H9 (cell line): ENCODE measurements at regions not wholly inside any gene's neighbourhood (a gene's known extent, or its start where the extent isn't known, plus 50 kb on each side); places are given as distances from the start of the nearest gene placed in this dataset.

Experiments
- DNase-seq: peaks from one replicate; pipeline ENCODE4 v3.0.0-alpha.2; 2017
- H2AFZ ChIP-seq: one replicate; pipeline ENCODE4 v1.6.1; 2013; ENCODE audit warnings: mild to moderate bottlenecking, low read length, control low read depth, moderate library complexity
- H2AK5ac ChIP-seq: 2 replicates; pipeline ENCODE4 v1.6.1; 2013; ENCODE audit warnings: low read length, control low read depth, mixed read lengths; ENCODE audit not compliant: insufficient read length
- H2BK120ac ChIP-seq: one replicate; pipeline ENCODE4 v1.6.1; 2013; ENCODE audit warnings: low read depth, mild to moderate bottlenecking, low read length, control low read depth, inconsistent platforms; ENCODE audit not compliant: poor library complexity, severe bottlenecking
- H2BK12ac ChIP-seq: 2 replicates; pipeline ENCODE4 v1.6.1; 2013; ENCODE audit warnings: low read length, control low read depth, mixed read lengths, low read depth; ENCODE audit not compliant: insufficient read length
- H2BK15ac ChIP-seq: 2 replicates; pipeline ENCODE4 v1.6.1; 2013; ENCODE audit warnings: low read depth, low read length, control low read depth
- H2BK20ac ChIP-seq: one replicate; pipeline ENCODE4 v1.6.1; 2013; ENCODE audit warnings: low read depth, mild to moderate bottlenecking, low read length, control low read depth, inconsistent platforms; ENCODE audit not compliant: poor library complexity, severe bottlenecking
- H2BK5ac ChIP-seq: 2 replicates; pipeline ENCODE4 v1.6.1; 2013; ENCODE audit warnings: low read length, control low read depth, mixed read lengths; ENCODE audit not compliant: insufficient read length
- H3K14ac ChIP-seq: 2 replicates; pipeline ENCODE4 v1.6.1; 2013; ENCODE audit warnings: low read length, control low read depth; ENCODE audit not compliant: insufficient read depth
- H3K18ac ChIP-seq: 2 replicates; pipeline ENCODE4 v1.6.1; 2013; ENCODE audit warnings: low read depth, mild to moderate bottlenecking, mixed read lengths, low read length, control low read depth; ENCODE audit not compliant: insufficient read length
- H3K23ac ChIP-seq: 2 replicates; pipeline ENCODE4 v1.6.1; 2013; ENCODE audit warnings: low read length, control low read depth, mixed read lengths, low read depth; ENCODE audit not compliant: insufficient read length
- H3K23me2 ChIP-seq: 2 replicates; pipeline ENCODE4 v1.6.1; 2013; ENCODE audit warnings: low read depth, mild to moderate bottlenecking, mixed read lengths, low read length, control low read depth; ENCODE audit not compliant: insufficient read length, poor library complexity, severe bottlenecking
- H3K27ac ChIP-seq: 2 replicates; pipeline ENCODE4 v1.5.1; 2013; ENCODE audit warnings: low read length, control low read depth, mixed read lengths, low read depth; ENCODE audit not compliant: insufficient read length
- H3K27me3 ChIP-seq: 2 replicates; pipeline ENCODE4 v1.6.1; 2013; ENCODE audit warnings: low read length, control low read depth, inconsistent platforms; ENCODE audit not compliant: insufficient read depth
- H3K4ac ChIP-seq: 2 replicates; pipeline ENCODE4 v1.6.1; 2013; ENCODE audit warnings: low read depth, mild to moderate bottlenecking, control low read depth, inconsistent platforms, low read length, moderate library complexity
- H3K4me1 ChIP-seq: 2 replicates; pipeline ENCODE4 v1.6.1; 2013; ENCODE audit warnings: low read length, control low read depth, inconsistent platforms; ENCODE audit not compliant: insufficient read depth
- H3K4me2 ChIP-seq: 2 replicates; pipeline ENCODE4 v1.6.1; 2013; ENCODE audit warnings: low read length, control low read depth, mixed read lengths; ENCODE audit not compliant: insufficient read length, insufficient read depth
- H3K56ac ChIP-seq: 2 replicates; pipeline ENCODE4 v1.6.1; 2013; ENCODE audit warnings: low read depth, mild to moderate bottlenecking, mixed read lengths, low read length, control low read depth; ENCODE audit not compliant: insufficient read length
- H3K79me1 ChIP-seq: 2 replicates; pipeline ENCODE4 v1.6.1; 2013; ENCODE audit warnings: low read depth, mild to moderate bottlenecking, moderate library complexity, low read length, control low read depth, inconsistent platforms; ENCODE audit not compliant: insufficient read depth, poor library complexity, severe bottlenecking
- H3K79me2 ChIP-seq: 2 replicates; pipeline ENCODE4 v1.6.1; 2013; ENCODE audit warnings: low read length, control low read depth, inconsistent platforms; ENCODE audit not compliant: insufficient read depth
- H3K9ac ChIP-seq: 2 replicates; pipeline ENCODE4 v1.6.1; 2013; ENCODE audit warnings: low read length, control low read depth, mixed read lengths; ENCODE audit not compliant: insufficient read length; ENCODE audit errors: extremely low read depth
- H3K9me3 ChIP-seq: one replicate; pipeline ENCODE4 v1.6.1; 2013; ENCODE audit warnings: low read depth, low read length, inconsistent platforms; ENCODE audit not compliant: control insufficient read depth
- H3T11ph ChIP-seq: one replicate; pipeline ENCODE4 v1.6.1; 2013; ENCODE audit warnings: mild to moderate bottlenecking, low read length, control low read depth, inconsistent platforms
- H4K20me1 ChIP-seq: one replicate; pipeline ENCODE4 v1.6.1; 2013; ENCODE audit not compliant: control insufficient read depth, insufficient read length, insufficient read depth
- H4K5ac ChIP-seq: 2 replicates; pipeline ENCODE4 v1.6.1; 2013; ENCODE audit warnings: low read depth, mild to moderate bottlenecking, mixed read lengths, low read length, control low read depth; ENCODE audit not compliant: insufficient read length
- H4K8ac ChIP-seq: replicated peaks from 2 replicates; pipeline ENCODE4 v1.6.1; 2013; ENCODE audit warnings: low read length, control low read depth, mixed read lengths, low read depth; ENCODE audit not compliant: insufficient read length
- H4K91ac ChIP-seq: 2 replicates; pipeline ENCODE4 v1.6.1; 2013; ENCODE audit warnings: low read depth, mild to moderate bottlenecking, moderate library complexity, mixed read lengths, low read length, control low read depth; ENCODE audit not compliant: insufficient read length
- H3K27ac Mint-ChIP-seq, 3 experiments: 2 replicates in 2 of 3; 3 replicates in 1 of 3; pipeline ENCODE4 v1.8.0; 2020 to 2021; ENCODE audit warnings: mixed read lengths in 3 of 3, mild to moderate bottlenecking in 1 of 3, moderate library complexity in 1 of 3
- H3K27me3 Mint-ChIP-seq: 2 replicates; pipeline ENCODE4 v1.8.0; 2021; ENCODE audit warnings: low read depth, mild to moderate bottlenecking, moderate library complexity, mixed read lengths
- H3K36me3 Mint-ChIP-seq, 3 experiments: 2 replicates in 2 of 3; 3 replicates in 1 of 3; pipeline ENCODE4 v1.8.0; 2020 to 2021; ENCODE audit warnings: low read depth in 3 of 3, mixed read lengths in 3 of 3; ENCODE audit not compliant: insufficient read depth in 1 of 3
- H3K4me1 Mint-ChIP-seq, 2 experiments: 2 replicates each; pipeline ENCODE4 v1.8.0; 2020; ENCODE audit warnings: mixed read lengths in 2 of 2
- H3K4me3 Mint-ChIP-seq, 2 experiments: 2 replicates in 1 of 2; 3 replicates in 1 of 2; pipeline ENCODE4 v1.8.0; 2020 to 2021; ENCODE audit warnings: mild to moderate bottlenecking in 2 of 2, mixed read lengths in 2 of 2, moderate library complexity in 1 of 2
- H3K9me3 Mint-ChIP-seq, 2 experiments: 2 replicates in 1 of 2; 3 replicates in 1 of 2; pipeline ENCODE4 v1.8.0; 2020; ENCODE audit warnings: mild to moderate bottlenecking in 2 of 2, mixed read lengths in 2 of 2, moderate library complexity in 1 of 2
- WGBS: extraction: QIAGEN DNeasy Blood & Tissue Kit; methylation state at CpG from one replicate; pipeline ENCODE4 v1.1.7; 2013; ENCODE audit warnings: missing lambda C conversion rate, low lambda C conversion rate, mixed read lengths; ENCODE audit not compliant: insufficient read length; ENCODE audit errors: extremely low coverage; 5-methylcytosine and 5-hydroxymethylcytosine counted together
- TF ChIP-seq, protein P1 (sequence below): fragments of 200-600 bp; sonication (generic); conservative IDR thresholded peaks from 3 replicates; pipeline ENCODE4 v1.8.0; 2021; ENCODE audit warnings: antibody characterized with exemption, mild to moderate bottlenecking

DNA sequence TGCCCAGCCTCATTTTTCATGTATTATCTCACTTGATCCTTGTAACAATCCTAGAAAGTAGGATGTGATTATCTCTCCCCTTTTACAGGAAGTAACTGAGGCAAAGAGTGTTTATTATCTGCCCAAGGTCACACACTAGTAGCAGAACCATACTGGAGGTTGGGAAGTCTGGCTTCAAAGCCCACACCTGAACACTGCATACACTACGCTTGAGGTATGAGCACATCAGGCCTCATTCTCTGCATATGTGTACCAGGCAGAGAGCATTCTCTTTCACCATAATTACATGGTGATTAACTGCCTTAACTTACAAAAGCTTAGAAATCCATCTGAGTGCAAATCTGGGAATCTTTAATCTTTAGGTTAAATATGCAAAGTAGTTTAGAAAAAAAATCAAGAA is 361.8 kb downstream of the MFSD1 start:
- Histone ChIP-seq H3K56ac (no peak overlapping the region), H2BK20ac (no peak overlapping the region), H4K8ac (no peak overlapping the region), H3K27me3 (no peaks in the 10 kb centered on the region), H3K4me2 (no peak overlapping the region), H3T11ph (no peak overlapping the region), H3K23me2 (no peaks in the 10 kb centered on the region), H3K9ac (no peak overlapping the region), H3K27ac (no peak overlapping the region), H2BK5ac (no peak overlapping the region), H3K23ac (no peak overlapping the region), H2BK15ac (no peak overlapping the region), H2AFZ (no peak overlapping the region), H3K4me1 (no peaks in the 10 kb centered on the region), H2BK12ac (no peak overlapping the region), H3K9me3 (no peaks in the 10 kb centered on the region), H2AK5ac (no peak overlapping the region), H3K4ac (no peak overlapping the region), H4K5ac (no peak overlapping the region), H3K79me2 (no peaks in the 10 kb centered on the region), H3K18ac (no peak overlapping the region), H4K91ac (no peak overlapping the region), H3K79me1 (no peaks in the 10 kb centered on the region), H4K20me1 (no peaks in the 10 kb centered on the region), H2BK120ac (no peak overlapping the region), H3K14ac (no peak overlapping the region)
- Mint-ChIP-seq H3K36me3 (no peaks in the 10 kb centered on the region), H3K4me3 (no peak overlapping the region), H3K27me3 (no peaks in the 10 kb centered on the region), H3K4me1 (no peaks in the 10 kb centered on the region), H3K27ac (no peak overlapping the region), H3K9me3 (no peaks in the 10 kb centered on the region)
- TF ChIP-seq, protein P1, sequence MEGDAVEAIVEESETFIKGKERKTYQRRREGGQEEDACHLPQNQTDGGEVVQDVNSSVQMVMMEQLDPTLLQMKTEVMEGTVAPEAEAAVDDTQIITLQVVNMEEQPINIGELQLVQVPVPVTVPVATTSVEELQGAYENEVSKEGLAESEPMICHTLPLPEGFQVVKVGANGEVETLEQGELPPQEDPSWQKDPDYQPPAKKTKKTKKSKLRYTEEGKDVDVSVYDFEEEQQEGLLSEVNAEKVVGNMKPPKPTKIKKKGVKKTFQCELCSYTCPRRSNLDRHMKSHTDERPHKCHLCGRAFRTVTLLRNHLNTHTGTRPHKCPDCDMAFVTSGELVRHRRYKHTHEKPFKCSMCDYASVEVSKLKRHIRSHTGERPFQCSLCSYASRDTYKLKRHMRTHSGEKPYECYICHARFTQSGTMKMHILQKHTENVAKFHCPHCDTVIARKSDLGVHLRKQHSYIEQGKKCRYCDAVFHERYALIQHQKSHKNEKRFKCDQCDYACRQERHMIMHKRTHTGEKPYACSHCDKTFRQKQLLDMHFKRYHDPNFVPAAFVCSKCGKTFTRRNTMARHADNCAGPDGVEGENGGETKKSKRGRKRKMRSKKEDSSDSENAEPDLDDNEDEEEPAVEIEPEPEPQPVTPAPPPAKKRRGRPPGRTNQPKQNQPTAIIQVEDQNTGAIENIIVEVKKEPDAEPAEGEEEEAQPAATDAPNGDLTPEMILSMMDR = no peak
- DNase-seq = no peak
- WGBS = no CpG with 5 or more reads among the region's 1 CpG
